HL-60 (cell line): ENCODE measurements at regions not wholly inside any gene's neighbourhood (a gene's known extent, or its start where the extent isn't known, plus 50 kb on each side); places are given as distances from the start of the nearest gene placed in this dataset.
"Not testable (repeated sequence)": the region's sequence is repeated elsewhere in the genome, so short reads cannot be mapped to it uniquely, and the experiment has no call there.

ENCODE experiments used
- GABPA ChIP-seq: IDR thresholded peaks from 2 replicates; pipeline ENCODE4 v1.6.1; 2012; ENCODE audit warnings: low read depth
- POLR2AphosphoS5 ChIP-seq: IDR thresholded peaks from 2 replicates; pipeline ENCODE4 v1.6.1; 2012; ENCODE audit warnings: low read depth
- REST ChIP-seq: IDR thresholded peaks from 2 replicates; pipeline ENCODE4 v1.6.1; 2012; ENCODE audit warnings: low read depth; ENCODE audit not compliant: insufficient replicate concordance
- TF ChIP-seq, protein P1 (sequence below): IDR thresholded peaks from one replicate; pipeline ENCODE4 v1.5.1; 2011; ENCODE audit warnings: low read length, control low read depth, inconsistent platforms; ENCODE audit not compliant: insufficient read depth

DNA sequence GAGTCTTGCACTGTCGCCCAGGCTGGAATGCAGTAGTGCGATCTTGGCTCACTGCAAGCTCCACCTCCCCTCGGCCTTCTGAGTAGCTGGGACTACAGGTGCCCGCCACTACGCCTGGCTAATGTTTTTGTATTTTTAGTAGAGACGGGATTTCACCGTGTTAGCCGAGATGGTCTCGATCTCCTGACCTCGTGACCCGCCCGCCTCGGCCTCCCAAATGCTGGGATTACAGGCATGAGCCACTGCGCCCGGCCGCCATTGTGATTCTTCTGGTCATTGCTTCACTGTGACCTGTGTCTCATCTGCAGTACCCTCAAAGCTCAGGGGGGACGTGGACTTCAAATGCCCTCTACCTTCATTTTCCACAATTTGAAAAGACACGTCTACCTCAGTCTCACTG is 481.9 kb downstream of the TRHDE start:
- TF ChIP-seq, protein P1, sequence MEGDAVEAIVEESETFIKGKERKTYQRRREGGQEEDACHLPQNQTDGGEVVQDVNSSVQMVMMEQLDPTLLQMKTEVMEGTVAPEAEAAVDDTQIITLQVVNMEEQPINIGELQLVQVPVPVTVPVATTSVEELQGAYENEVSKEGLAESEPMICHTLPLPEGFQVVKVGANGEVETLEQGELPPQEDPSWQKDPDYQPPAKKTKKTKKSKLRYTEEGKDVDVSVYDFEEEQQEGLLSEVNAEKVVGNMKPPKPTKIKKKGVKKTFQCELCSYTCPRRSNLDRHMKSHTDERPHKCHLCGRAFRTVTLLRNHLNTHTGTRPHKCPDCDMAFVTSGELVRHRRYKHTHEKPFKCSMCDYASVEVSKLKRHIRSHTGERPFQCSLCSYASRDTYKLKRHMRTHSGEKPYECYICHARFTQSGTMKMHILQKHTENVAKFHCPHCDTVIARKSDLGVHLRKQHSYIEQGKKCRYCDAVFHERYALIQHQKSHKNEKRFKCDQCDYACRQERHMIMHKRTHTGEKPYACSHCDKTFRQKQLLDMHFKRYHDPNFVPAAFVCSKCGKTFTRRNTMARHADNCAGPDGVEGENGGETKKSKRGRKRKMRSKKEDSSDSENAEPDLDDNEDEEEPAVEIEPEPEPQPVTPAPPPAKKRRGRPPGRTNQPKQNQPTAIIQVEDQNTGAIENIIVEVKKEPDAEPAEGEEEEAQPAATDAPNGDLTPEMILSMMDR = not testable (repeated sequence)
- TF ChIP-seq REST, POLR2AphosphoS5, GABPA: not testable (repeated sequence)
